GM19035 (cell line): ENCODE measurements at regions not wholly inside any gene's neighbourhood (a gene's known extent, or its start where the extent isn't known, plus 50 kb on each side); places are given as distances from the start of the nearest gene placed in this dataset.
A peak's percentile ranks its signal among the peaks of the same experiment; 100 is the strongest.
"Not testable (repeated sequence)": the region's sequence is repeated elsewhere in the genome, so short reads cannot be mapped to it uniquely, and the experiment has no call there.

ENCODE experiments used
- ATAC-seq: cut with Tn5 transposase; IDR thresholded peaks from one replicate; pipeline ENCODE4 v1.9.1; 2021; ENCODE audit not compliant: unreplicated experiment

GRCh38 chr6:137401088-137401487, 93.1 kb downstream of the OLIG3 start:
- ATAC-seq = no peak

- ATAC-seq = no peak
Observed at GRCh38 chr6:137399881-137400443, 94.2 kb downstream of the OLIG3 start.

GRCh38 chr6:137395316-137395715, 98.9 kb downstream of the OLIG3 start:
- no peak for ATAC-seq

GRCh38 chr6:137391061-137391814, 103.0 kb downstream of the OLIG3 start:
- no peak for ATAC-seq

GRCh38 chr6:137390334-137390733, 103.9 kb downstream of the OLIG3 start:
- no peak for ATAC-seq

- ATAC-seq = peak; percentile 81
Observed at GRCh38 chr6:137389150-137389704, 105.0 kb downstream of the OLIG3 start.

- ATAC-seq = no peak
Observed at GRCh38 chr6:137387096-137387764, 107.0 kb downstream of the OLIG3 start.

- not testable (repeated sequence) for ATAC-seq
Observed at GRCh38 chr6:137383287-137383686, 110.9 kb downstream of the OLIG3 start.

GRCh38 chr6:137378090-137378369, 116.2 kb downstream of the OLIG3 start:
- ATAC-seq = no peak

- ATAC-seq = no peak
Observed at GRCh38 chr6:137373296-137373695, 120.9 kb downstream of the OLIG3 start.

GRCh38 chr6:137372532-137372931, 121.7 kb downstream of the OLIG3 start:
- no peak for ATAC-seq

GRCh38 chr6:137371634-137372016, 122.6 kb downstream of the OLIG3 start:
- no peak for ATAC-seq

- peak; percentile 76 for ATAC-seq
Observed at GRCh38 chr6:137370871-137371633, 123.1 kb downstream of the OLIG3 start.

GRCh38 chr6:137369136-137369535, 125.1 kb downstream of the OLIG3 start:
- no peak for ATAC-seq

- no peak for ATAC-seq
Observed at GRCh38 chr6:137365707-137366437, 128.3 kb downstream of the OLIG3 start.

- no peak for ATAC-seq
Observed at GRCh38 chr6:137363805-137364138, 130.4 kb downstream of the OLIG3 start.

- no peak for ATAC-seq
Observed at GRCh38 chr6:137362878-137363804, 131.1 kb downstream of the OLIG3 start.

GRCh38 chr6:137361701-137362100, 132.5 kb downstream of the OLIG3 start:
- ATAC-seq = no peak

- ATAC-seq = no peak
Observed at GRCh38 chr6:137358273-137358672, 135.9 kb downstream of the OLIG3 start.

GRCh38 chr6:137357948-137358266, 136.3 kb downstream of the OLIG3 start:
- ATAC-seq = no peak
